NT2/D1 (cell line): ENCODE measurements at regions not wholly inside any gene's neighbourhood (a gene's known extent, or its start where the extent isn't known, plus 50 kb on each side); places are given as distances from the start of the nearest gene placed in this dataset.

Experiments
- SUZ12 ChIP-seq: IDR thresholded peaks from 2 replicates; pipeline ENCODE4 v1.6.1; 2011; ENCODE audit not compliant: insufficient read length, insufficient read depth; ENCODE audit errors: extremely low read depth
- YY1 ChIP-seq: IDR thresholded peaks from 2 replicates; pipeline ENCODE4 v1.6.1; 2011; ENCODE audit not compliant: insufficient read length, insufficient read depth
- ZNF274 ChIP-seq: IDR thresholded peaks from 2 replicates; pipeline ENCODE4 v1.6.1; 2011; ENCODE audit warnings: mild to moderate bottlenecking, low read depth, low read length

DNA sequence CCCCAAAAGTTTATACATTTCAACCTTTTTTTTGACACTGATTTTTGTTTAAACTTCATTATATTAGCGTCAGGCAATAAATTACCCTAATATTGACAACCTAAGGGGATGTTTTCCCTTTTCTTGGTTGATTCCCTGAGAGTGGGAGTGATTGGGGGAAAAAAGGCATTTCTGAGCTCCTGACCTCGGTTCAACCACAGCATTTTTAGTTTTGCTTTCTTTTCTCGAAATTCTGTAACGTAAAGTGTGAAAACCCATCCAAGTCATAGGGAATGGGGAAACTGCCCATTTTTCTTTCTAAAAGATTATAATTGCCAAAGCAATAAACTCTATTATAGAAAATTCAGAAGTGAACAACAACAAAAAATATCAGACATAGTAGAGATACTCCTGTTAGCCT is 67.9 kb upstream of the SPACA1 start:
- TF ChIP-seq ZNF274 (no peak), YY1 (no peak), SUZ12 (no peak)
